22Rv1 (cell line): ENCODE measurements at regions not wholly inside any gene's neighbourhood (a gene's known extent, or its start where the extent isn't known, plus 50 kb on each side); places are given as distances from the start of the nearest gene placed in this dataset.
"Not testable (repeated sequence)": the region's sequence is repeated elsewhere in the genome, so short reads cannot be mapped to it uniquely, and the experiment has no call there.

Experiments
- H3K27ac ChIP-seq: fragments of 450-650 bp; 2 replicates; pipeline ENCODE4 v1.5.1; 2017
- CTCF ChIP-seq: fragments of 450-650 bp; IDR thresholded peaks from 2 replicates; pipeline ENCODE4 v1.5.1; 2017; ENCODE audit warnings: mild to moderate bottlenecking
- ZFX ChIP-seq: fragments of 450-650 bp; IDR thresholded peaks from 2 replicates; pipeline ENCODE4 v1.6.1; 2017; ENCODE audit warnings: antibody characterized with exemption, borderline replicate concordance

- H3K27ac ChIP-seq = no peak overlapping the region
- TF ChIP-seq CTCF (no peak), ZFX (no peak)
Measured at GRCh38 chr6:84976526-84977362, 212.3 kb upstream of the TBX18 start.

GRCh38 chr6:84975316-84975715, 210.9 kb upstream of the TBX18 start:
- TF ChIP-seq CTCF (no peak), ZFX (no peak)
- H3K27ac ChIP-seq = no peak overlapping the region

GRCh38 chr6:84973606-84974005, 209.2 kb upstream of the TBX18 start:
- TF ChIP-seq ZFX = no peak
- no peak for TF ChIP-seq CTCF
- H3K27ac ChIP-seq = no peak overlapping the region

- H3K27ac ChIP-seq = no peak overlapping the region
- TF ChIP-seq ZFX (no peak), CTCF (no peak)
Measured at GRCh38 chr6:84967965-84968364, 203.6 kb upstream of the TBX18 start.

GRCh38 chr6:84967389-84967788, 203.0 kb upstream of the TBX18 start:
- TF ChIP-seq ZFX (no peak), CTCF (peak; percentile 78)

GRCh38 chr6:84953111-84953755, 188.8 kb upstream of the TBX18 start:
- H3K27ac ChIP-seq = no peak overlapping the region
- TF ChIP-seq ZFX (no peak), CTCF (no peak)

More at GRCh38 chr6:84967389-84967788, 203.0 kb upstream of the TBX18 start:
- H3K27ac ChIP-seq = no peak overlapping the region

- not testable (repeated sequence) for H3K27ac ChIP-seq
Measured at GRCh38 chr6:84944926-84945325, 180.5 kb upstream of the TBX18 start.
